ENCODE measurements at regions not wholly inside any gene's neighbourhood (a gene's known extent, or its start where the extent isn't known, plus 50 kb on each side); places are given as distances from the start of the nearest gene placed in this dataset.
"Not testable (repeated sequence)": the region's sequence is repeated elsewhere in the genome, so short reads cannot be mapped to it uniquely, and the experiment has no call there.

DNA sequence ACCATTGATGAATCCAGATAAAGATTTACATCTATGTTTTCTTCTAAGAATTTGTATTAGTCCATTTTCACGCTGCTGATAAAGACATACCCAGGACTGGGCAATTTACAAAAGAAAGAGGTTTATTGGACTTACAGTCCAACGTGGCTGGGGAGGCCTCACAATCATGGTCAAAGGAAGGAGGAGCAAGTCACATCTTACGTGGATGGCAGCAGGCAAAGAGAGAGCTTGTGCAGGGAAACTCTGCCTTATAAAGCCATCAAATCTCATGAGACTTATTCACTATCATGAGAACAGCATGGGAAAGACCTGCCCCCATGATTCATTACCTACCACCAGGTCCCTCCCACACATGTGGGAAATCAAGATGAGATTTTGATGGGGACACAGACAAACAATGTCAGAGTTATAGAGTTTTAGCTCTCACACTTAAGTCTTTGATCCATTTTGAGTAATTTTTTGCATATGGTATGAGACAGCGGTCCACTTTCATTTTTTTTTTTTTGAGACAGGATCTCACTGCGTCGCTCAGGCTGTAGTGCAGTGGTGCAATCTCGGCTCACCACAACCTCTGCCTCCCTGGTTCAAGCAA, 53.5 kb upstream of the JADE2 start:
- DNase-seq = not testable (repeated sequence)

DNA sequence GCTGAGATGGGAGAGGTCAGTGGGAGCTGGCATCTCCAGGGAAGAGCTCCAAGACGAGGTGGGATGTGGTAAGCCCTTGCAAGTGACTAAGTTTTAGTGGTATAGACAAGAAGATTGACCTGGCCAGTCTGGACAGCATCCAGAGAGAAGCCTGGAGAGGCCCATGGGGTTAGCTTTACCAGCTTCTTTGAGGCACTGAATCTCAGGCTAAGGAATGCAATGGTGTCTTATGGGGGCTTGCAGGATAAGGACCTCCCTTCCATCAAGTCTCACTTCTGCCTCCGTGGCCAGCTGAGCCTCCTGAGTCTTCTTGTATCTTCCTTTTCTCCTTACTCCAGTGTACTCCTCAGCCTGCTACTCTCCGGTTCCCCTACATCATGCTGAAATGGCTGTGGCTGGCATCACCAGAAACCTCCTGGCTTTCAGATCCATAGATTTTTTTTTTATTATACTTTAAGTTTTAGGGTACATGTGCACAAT, 56.5 kb upstream of the JADE2 start:
- DNase-seq = no peak

GRCh38 chr5:134467231-134467630, 55.5 kb upstream of the CDKN2AIPNL start:
- DNase-seq = no peak

DNA sequence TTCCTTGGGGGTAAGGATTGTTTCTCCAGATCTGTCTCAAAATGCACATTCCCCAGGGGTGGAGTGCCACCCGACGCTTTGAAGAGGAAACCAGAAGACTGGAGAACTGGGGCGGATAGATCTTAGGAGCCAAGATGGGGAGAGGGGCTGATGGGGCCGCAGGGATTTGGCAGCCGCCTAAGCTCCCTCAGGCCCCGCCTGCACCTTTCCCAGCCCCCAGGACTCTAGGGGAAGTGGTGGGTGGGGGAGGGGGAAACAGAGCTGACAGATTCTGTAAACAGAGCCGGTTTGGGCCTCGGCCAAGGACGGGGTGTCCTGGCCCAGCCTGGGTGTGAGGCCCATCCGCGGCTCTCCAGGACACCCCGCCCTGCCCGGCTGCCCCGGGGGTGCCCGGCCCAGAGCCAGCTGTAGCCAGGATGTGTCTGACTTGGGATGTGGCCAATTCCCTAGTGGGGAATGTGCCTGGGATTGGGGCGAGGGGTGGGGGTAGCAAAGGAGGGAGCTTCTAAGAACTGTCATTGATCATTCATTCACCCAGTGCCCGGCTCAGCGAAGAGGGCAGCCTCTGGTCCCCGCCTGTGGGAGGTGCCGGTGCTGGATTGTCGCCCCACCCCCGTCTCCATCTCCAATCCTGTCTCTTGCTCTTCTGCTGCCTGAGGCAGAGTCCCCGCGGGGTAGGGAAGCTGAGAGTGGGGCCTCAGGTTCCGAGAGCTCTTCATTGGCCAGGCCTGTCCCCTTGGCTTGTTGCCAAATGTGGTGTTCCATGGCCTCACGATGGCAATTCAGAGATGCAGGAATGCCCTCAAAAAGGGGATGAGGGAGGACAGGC, 54.8 kb upstream of the CDKN2AIPNL start:
- peak; percentile 13 for DNase-seq

GRCh38 chr5:134465816-134466240, 54.1 kb upstream of the CDKN2AIPNL start:
- peak; percentile 17 for DNase-seq

- DNase-seq = peak; percentile 2
These were observed 53.5 kb upstream of the CDKN2AIPNL start for GRCh38 chr5:134464988-134465815.

GRCh38 chr5:134463991-134464760, 52.5 kb upstream of the CDKN2AIPNL start:
- no peak for DNase-seq

GRCh38 chr5:134463176-134463720, 51.6 kb upstream of the CDKN2AIPNL start:
- no peak for DNase-seq

DNA sequence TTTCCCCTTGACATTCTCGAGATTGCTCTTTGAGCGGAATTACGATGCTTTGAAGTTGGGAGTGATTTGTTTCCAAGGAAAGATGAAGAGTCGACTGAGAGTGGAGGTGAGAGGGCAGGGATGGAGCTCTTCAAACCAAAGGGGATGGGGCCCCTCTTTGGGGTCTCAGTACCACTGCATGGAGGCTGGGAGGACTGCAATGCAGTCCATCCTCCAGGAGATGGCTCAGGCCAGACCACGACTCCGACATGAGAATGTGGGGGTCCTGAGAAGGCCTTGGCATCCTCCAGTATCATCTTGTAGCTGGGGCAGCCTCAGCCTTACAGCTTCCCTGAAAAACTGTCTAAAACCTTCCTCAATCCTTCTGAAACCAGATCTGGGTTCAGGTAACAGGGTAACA, 51.1 kb upstream of the CDKN2AIPNL start:
- DNase-seq = no peak

DNA sequence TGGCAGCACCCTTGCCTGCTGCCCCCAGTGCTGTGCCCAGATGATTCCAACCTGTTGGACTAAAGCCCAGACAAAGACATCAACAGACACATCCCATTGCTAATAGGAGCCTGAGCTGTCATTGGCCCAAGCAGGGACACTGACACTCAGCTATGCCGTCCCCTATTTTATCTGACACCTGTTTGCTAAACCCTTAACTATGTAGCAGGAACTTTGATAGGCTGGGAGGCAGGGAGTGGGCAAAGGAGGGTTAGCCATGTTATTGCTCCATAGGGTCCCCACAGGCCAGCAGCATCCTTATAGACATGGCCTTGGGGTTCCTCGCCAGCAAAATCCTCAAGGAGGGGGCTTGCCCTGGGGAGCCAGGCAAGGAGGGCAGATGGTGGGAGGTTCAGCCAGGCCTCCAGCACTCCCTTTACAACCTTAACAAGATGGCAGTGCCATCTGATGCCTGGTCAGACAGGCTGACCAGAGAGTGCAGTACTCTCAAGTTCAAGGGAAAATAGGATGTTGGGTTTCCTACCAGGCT, 50.4 kb upstream of the CDKN2AIPNL start:
- DNase-seq = no peak

Data from central memory CD4-positive, alpha-beta T cell (primary cell).